ENCODE measurements at regions not wholly inside any gene's neighbourhood (a gene's known extent, or its start where the extent isn't known, plus 50 kb on each side); places are given as distances from the start of the nearest gene placed in this dataset.

- Histone ChIP-seq H3K18ac (ENCODE audit: low read length) (no peak overlapping the region), H4K8ac (ENCODE audit: low read depth, low read length) (no peak overlapping the region), H3K27ac (replicated peaks; ENCODE audit: low read length) (no peak overlapping the region), H3K4me2 (ENCODE audit: insufficient read depth, low read length, poor library complexity, severe bottlenecking) (no peak overlapping the region), H2BK5ac (ENCODE audit: low read length) (no peak overlapping the region), H3K36me3 (replicated peaks in 1 of 2; ENCODE audit: control insufficient read depth in 2 of 2, insufficient read depth in 2 of 2, low read length in 2 of 2) (no peaks in the 10 kb centered on the region), H3K9ac (ENCODE audit: low read depth, low read length, poor library complexity) (no peak overlapping the region), H2AK5ac (ENCODE audit: low read depth, low read length) (no peak overlapping the region), H2BK15ac (ENCODE audit: low read length) (no peak overlapping the region), H3K14ac (ENCODE audit: low read length) (no peak overlapping the region), H3K4me1 (ENCODE audit: control insufficient read depth in 2 of 2, insufficient read depth in 1 of 2, low read depth in 1 of 2, low read length in 2 of 2) (no peaks in the 10 kb centered on the region), H3K27me3 (ENCODE audit: control insufficient read depth in 3 of 3, insufficient read depth in 3 of 3, low read depth in 1 of 3, low read length in 3 of 3) (no peaks in the 10 kb centered on the region), H3K9me3 (replicated peaks in 1 of 2; ENCODE audit: control insufficient read depth in 2 of 2, insufficient read depth in 1 of 2, low read depth in 1 of 2, low read length in 2 of 2) (no peaks in the 10 kb centered on the region), H2BK12ac (ENCODE audit: low read length) (no peak overlapping the region), H3K4ac (ENCODE audit: low read length) (no peak overlapping the region), H4K91ac (ENCODE audit: low read depth, low read length, poor library complexity) (no peak overlapping the region), H2AFZ (ENCODE audit: low read length) (no peak overlapping the region), H3K23ac (ENCODE audit: low read depth, low read length, poor library complexity) (no peak overlapping the region), H3K4me3 (ENCODE audit: low read length in 2 of 2) (no peak overlapping the region), H2BK120ac (ENCODE audit: low read depth, low read length) (no peak overlapping the region), H3K79me1 (ENCODE audit: low read depth, low read length) (no peaks in the 10 kb centered on the region)
- WGBS, 2 donors (ENCODE audit: extremely low coverage in 2 of 2, insufficient read length in 2 of 2, insufficient replicate concordance in 1 of 2), result no CpG with 5 or more reads among the region's 3 CpGs
- DNase-seq (ENCODE audit: low spot score), result no peak
Observed at GRCh38 chr1:67596674-67597073, 88.3 kb upstream of the GADD45A start.

GRCh38 chr1:67597336-67597735 is 87.7 kb upstream of the GADD45A start:
- Histone ChIP-seq H3K23ac (ENCODE audit: low read depth, low read length, poor library complexity) (no peak overlapping the region), H3K4me1 (ENCODE audit: control insufficient read depth in 2 of 2, insufficient read depth in 1 of 2, low read depth in 1 of 2, low read length in 2 of 2) (no peaks in the 10 kb centered on the region), H4K8ac (ENCODE audit: low read depth, low read length) (no peak overlapping the region), H4K91ac (ENCODE audit: low read depth, low read length, poor library complexity) (no peak overlapping the region), H3K27me3 (ENCODE audit: control insufficient read depth in 3 of 3, insufficient read depth in 3 of 3, low read depth in 1 of 3, low read length in 3 of 3) (no peaks in the 10 kb centered on the region), H3K18ac (ENCODE audit: low read length) (no peak overlapping the region), H2AFZ (ENCODE audit: low read length) (no peak overlapping the region), H3K14ac (ENCODE audit: low read length) (no peak overlapping the region), H2BK12ac (ENCODE audit: low read length) (no peak overlapping the region), H2AK5ac (ENCODE audit: low read depth, low read length) (no peak overlapping the region), H2BK15ac (ENCODE audit: low read length) (no peak overlapping the region), H3K4me3 (ENCODE audit: low read length in 2 of 2) (no peak overlapping the region), H3K9ac (ENCODE audit: low read depth, low read length, poor library complexity) (no peak overlapping the region), H3K4ac (ENCODE audit: low read length) (no peak overlapping the region), H3K79me1 (ENCODE audit: low read depth, low read length) (no peaks in the 10 kb centered on the region), H3K9me3 (replicated peaks in 1 of 2; ENCODE audit: control insufficient read depth in 2 of 2, insufficient read depth in 1 of 2, low read depth in 1 of 2, low read length in 2 of 2) (no peaks in the 10 kb centered on the region), H2BK120ac (ENCODE audit: low read depth, low read length) (no peak overlapping the region), H3K4me2 (ENCODE audit: insufficient read depth, low read length, poor library complexity, severe bottlenecking) (no peak overlapping the region), H3K36me3 (replicated peaks in 1 of 2; ENCODE audit: control insufficient read depth in 2 of 2, insufficient read depth in 2 of 2, low read length in 2 of 2) (no peaks in the 10 kb centered on the region), H3K27ac (replicated peaks; ENCODE audit: low read length) (no peak overlapping the region), H2BK5ac (ENCODE audit: low read length) (no peak overlapping the region)
- WGBS, 2 donors (ENCODE audit: extremely low coverage in 2 of 2, insufficient read length in 2 of 2, insufficient replicate concordance in 1 of 2), result no CpG with 5 or more reads among the region's 3 CpGs
- no peak for DNase-seq (ENCODE audit: low spot score)

GRCh38 chr1:67599085-67599484 is 85.9 kb upstream of the GADD45A start:
- Histone ChIP-seq H3K14ac (ENCODE audit: low read length) (no peak overlapping the region), H4K8ac (ENCODE audit: low read depth, low read length) (no peak overlapping the region), H3K4me2 (ENCODE audit: insufficient read depth, low read length, poor library complexity, severe bottlenecking) (no peak overlapping the region), H2BK120ac (ENCODE audit: low read depth, low read length) (no peak overlapping the region), H2BK12ac (ENCODE audit: low read length) (no peak overlapping the region), H3K27me3 (ENCODE audit: control insufficient read depth in 3 of 3, insufficient read depth in 3 of 3, low read depth in 1 of 3, low read length in 3 of 3) (peaks cover 0 to under 1% (median 0%) of the 10 kb centered on the region in 3 experiments), H3K4me3 (ENCODE audit: low read length in 2 of 2) (no peak overlapping the region), H4K91ac (ENCODE audit: low read depth, low read length, poor library complexity) (no peak overlapping the region), H3K18ac (ENCODE audit: low read length) (no peak overlapping the region), H2AK5ac (ENCODE audit: low read depth, low read length) (peak overlapping the region; percentile 63), H3K23ac (ENCODE audit: low read depth, low read length, poor library complexity) (no peak overlapping the region), H2AFZ (ENCODE audit: low read length) (no peak overlapping the region), H3K4ac (ENCODE audit: low read length) (no peak overlapping the region), H3K4me1 (ENCODE audit: control insufficient read depth in 2 of 2, insufficient read depth in 1 of 2, low read depth in 1 of 2, low read length in 2 of 2) (no peaks in the 10 kb centered on the region), H3K9me3 (replicated peaks in 1 of 2; ENCODE audit: control insufficient read depth in 2 of 2, insufficient read depth in 1 of 2, low read depth in 1 of 2, low read length in 2 of 2) (no peaks in the 10 kb centered on the region), H3K27ac (replicated peaks; ENCODE audit: low read length) (no peak overlapping the region), H3K36me3 (replicated peaks in 1 of 2; ENCODE audit: control insufficient read depth in 2 of 2, insufficient read depth in 2 of 2, low read length in 2 of 2) (no peaks in the 10 kb centered on the region), H3K79me1 (ENCODE audit: low read depth, low read length) (no peaks in the 10 kb centered on the region), H3K9ac (ENCODE audit: low read depth, low read length, poor library complexity) (no peak overlapping the region), H2BK15ac (ENCODE audit: low read length) (no peak overlapping the region), H2BK5ac (ENCODE audit: low read length) (no peak overlapping the region)
- WGBS, 2 donors (ENCODE audit: extremely low coverage in 2 of 2, insufficient read length in 2 of 2, insufficient replicate concordance in 1 of 2), result no CpG with 5 or more reads among the region's 1 CpG
- no peak for DNase-seq (ENCODE audit: low spot score)

GRCh38 chr1:67601539-67601938 is 83.5 kb upstream of the GADD45A start:
- Histone ChIP-seq H3K18ac (ENCODE audit: low read length) (peak overlapping the region; percentile 8), H3K79me1 (ENCODE audit: low read depth, low read length) (no peaks in the 10 kb centered on the region), H2AK5ac (ENCODE audit: low read depth, low read length) (no peak overlapping the region), H4K91ac (ENCODE audit: low read depth, low read length, poor library complexity) (no peak overlapping the region), H3K4me3 (ENCODE audit: low read length in 2 of 2) (no peak overlapping the region), H3K27ac (replicated peaks; ENCODE audit: low read length) (no peak overlapping the region), H2BK12ac (ENCODE audit: low read length) (no peak overlapping the region), H3K27me3 (ENCODE audit: control insufficient read depth in 3 of 3, insufficient read depth in 3 of 3, low read depth in 1 of 3, low read length in 3 of 3) (peaks cover 0 to 9% (median 4%) of the 10 kb centered on the region in 3 experiments), H3K4me2 (ENCODE audit: insufficient read depth, low read length, poor library complexity, severe bottlenecking) (no peak overlapping the region), H2BK5ac (ENCODE audit: low read length) (no peak overlapping the region), H3K36me3 (replicated peaks in 1 of 2; ENCODE audit: control insufficient read depth in 2 of 2, insufficient read depth in 2 of 2, low read length in 2 of 2) (no peaks in the 10 kb centered on the region), H3K9me3 (replicated peaks in 1 of 2; ENCODE audit: control insufficient read depth in 2 of 2, insufficient read depth in 1 of 2, low read depth in 1 of 2, low read length in 2 of 2) (no peaks in the 10 kb centered on the region), H2BK15ac (ENCODE audit: low read length) (no peak overlapping the region), H3K4ac (ENCODE audit: low read length) (no peak overlapping the region), H3K14ac (ENCODE audit: low read length) (peak overlapping the region; percentile 47), H4K8ac (ENCODE audit: low read depth, low read length) (no peak overlapping the region), H3K4me1 (ENCODE audit: control insufficient read depth in 2 of 2, insufficient read depth in 1 of 2, low read depth in 1 of 2, low read length in 2 of 2) (peaks cover 2 to 3% of the 10 kb centered on the region in 2 donors), H3K9ac (ENCODE audit: low read depth, low read length, poor library complexity) (no peak overlapping the region), H3K23ac (ENCODE audit: low read depth, low read length, poor library complexity) (no peak overlapping the region), H2AFZ (ENCODE audit: low read length) (no peak overlapping the region), H2BK120ac (ENCODE audit: low read depth, low read length) (no peak overlapping the region)
- DNase-seq (ENCODE audit: low spot score), result no peak
- WGBS, 2 donors (ENCODE audit: extremely low coverage in 2 of 2, insufficient read length in 2 of 2, insufficient replicate concordance in 1 of 2), result no CpG with 5 or more reads among the region's 3 CpGs

All from neuronal stem cell (in vitro differentiated cells).